ENCODE measurements at regions not wholly inside any gene's neighbourhood (a gene's known extent, or its start where the extent isn't known, plus 50 kb on each side); places are given as distances from the start of the nearest gene placed in this dataset.
"Not testable (repeated sequence)": the region's sequence is repeated elsewhere in the genome, so short reads cannot be mapped to it uniquely, and the experiment has no call there.

GRCh38 chr5:39628348-39628747 lies 203.6 kb upstream of the DAB2 start:
- Histone ChIP-seq H3K4me3 (ENCODE audit: low read depth in 1 of 2, low read length in 2 of 2) (no peak overlapping the region), H3K27ac (ENCODE audit: low read depth in 2 of 2, low read length in 1 of 2) (no peak overlapping the region), H3K4me1 (ENCODE audit: control insufficient read depth in 2 of 2, insufficient read depth in 2 of 2, low read length in 1 of 2) (no peaks in the 10 kb centered on the region), H3K9me3 (ENCODE audit: control insufficient read depth in 2 of 2, insufficient read depth in 1 of 2, low read depth in 1 of 2, low read length in 1 of 2) (no peaks in the 10 kb centered on the region), H3K36me3 (ENCODE audit: control insufficient read depth in 2 of 2, insufficient read depth in 2 of 2, low read length in 1 of 2) (no peaks in the 10 kb centered on the region), H3K27me3 (ENCODE audit: control insufficient read depth in 1 of 2, insufficient read depth in 2 of 2, low read length in 2 of 2) (no peaks in the 10 kb centered on the region)
- WGBS, 2 donors: 85 to 94% methylated on average over 2 of the region's 2 CpGs

- Histone ChIP-seq H3K4me1 (ENCODE audit: control insufficient read depth in 2 of 2, insufficient read depth in 2 of 2, low read length in 1 of 2) (no peaks in the 10 kb centered on the region), H3K9me3 (ENCODE audit: control insufficient read depth in 2 of 2, insufficient read depth in 1 of 2, low read depth in 1 of 2, low read length in 1 of 2) (no peaks in the 10 kb centered on the region), H3K27ac (ENCODE audit: low read depth in 2 of 2, low read length in 1 of 2) (no peak overlapping the region), H3K4me3 (ENCODE audit: low read depth in 1 of 2, low read length in 2 of 2) (no peak overlapping the region), H3K27me3 (ENCODE audit: control insufficient read depth in 1 of 2, insufficient read depth in 2 of 2, low read length in 2 of 2) (no peaks in the 10 kb centered on the region), H3K36me3 (ENCODE audit: control insufficient read depth in 2 of 2, insufficient read depth in 2 of 2, low read length in 1 of 2) (no peaks in the 10 kb centered on the region)
- WGBS, 2 donors: 37 to 41% methylated on average over 2 of the region's 2 CpGs
Measured at GRCh38 chr5:39624890-39625289, 200.1 kb upstream of the DAB2 start.

DNA sequence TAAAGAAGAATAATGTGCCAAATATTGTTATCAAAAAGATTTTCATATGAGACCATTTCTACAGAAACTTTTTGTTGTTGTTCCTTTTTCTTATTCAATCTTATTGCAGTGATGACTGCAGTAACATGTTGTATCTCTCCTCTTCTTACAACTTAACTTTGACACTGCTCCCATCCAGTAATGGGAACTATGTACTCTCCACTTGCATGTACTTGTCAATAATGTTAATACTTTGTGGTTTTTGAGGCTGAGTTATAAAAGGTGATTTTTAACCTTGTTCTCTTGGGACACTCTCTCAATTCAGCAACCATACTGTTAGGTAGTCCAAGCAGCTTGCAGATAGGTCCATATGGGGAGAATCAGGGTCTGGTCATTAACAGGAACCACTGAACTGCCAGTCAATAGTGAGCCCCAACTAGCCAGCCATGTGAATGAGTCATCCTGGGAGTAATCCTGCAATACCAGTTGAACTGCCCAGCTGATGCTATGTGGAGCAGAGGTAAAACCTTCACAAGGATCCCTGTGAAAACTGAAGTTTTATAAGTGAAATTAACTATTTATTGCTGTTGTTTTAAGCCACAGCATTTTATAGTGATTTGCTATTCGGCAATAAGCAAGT lies 199.6 kb upstream of the DAB2 start:
- no peaks in the 10 kb centered on the region for H3K9me3 ChIP-seq (ENCODE audit: control insufficient read depth in 2 of 2, insufficient read depth in 1 of 2, low read depth in 1 of 2, low read length in 1 of 2)
- no peak overlapping the region for H3K4me3 ChIP-seq (ENCODE audit: low read depth in 1 of 2, low read length in 2 of 2)
- WGBS, 2 donors: 57 to 61% methylated on average over 1 of the region's 1 CpG
- H3K36me3 ChIP-seq (ENCODE audit: control insufficient read depth in 2 of 2, insufficient read depth in 2 of 2, low read length in 1 of 2): no peaks in the 10 kb centered on the region
- no peaks in the 10 kb centered on the region for H3K27me3 ChIP-seq (ENCODE audit: control insufficient read depth in 1 of 2, insufficient read depth in 2 of 2, low read length in 2 of 2)
- H3K4me1 ChIP-seq (ENCODE audit: control insufficient read depth in 2 of 2, insufficient read depth in 2 of 2, low read length in 1 of 2): no peaks in the 10 kb centered on the region
- H3K27ac ChIP-seq (ENCODE audit: low read depth in 2 of 2, low read length in 1 of 2): peak overlapping the region in 1 of 2 donors; percentile 12

- H3K9me3 ChIP-seq (ENCODE audit: control insufficient read depth in 2 of 2, insufficient read depth in 1 of 2, low read depth in 1 of 2, low read length in 1 of 2): no peaks in the 10 kb centered on the region
- H3K36me3 ChIP-seq (ENCODE audit: control insufficient read depth in 2 of 2, insufficient read depth in 2 of 2, low read length in 1 of 2): no peaks in the 10 kb centered on the region
- no peak overlapping the region for H3K27ac ChIP-seq (ENCODE audit: low read depth in 2 of 2, low read length in 1 of 2)
- no peak overlapping the region for H3K4me3 ChIP-seq (ENCODE audit: low read depth in 1 of 2, low read length in 2 of 2)
- no peaks in the 10 kb centered on the region for H3K4me1 ChIP-seq (ENCODE audit: control insufficient read depth in 2 of 2, insufficient read depth in 2 of 2, low read length in 1 of 2)
- H3K27me3 ChIP-seq (ENCODE audit: control insufficient read depth in 1 of 2, insufficient read depth in 2 of 2, low read length in 2 of 2): no peaks in the 10 kb centered on the region
- WGBS, 2 donors: 85 to 86% methylated on average over 5 of the region's 5 CpGs
Measured at GRCh38 chr5:39623291-39623865, 198.6 kb upstream of the DAB2 start.

DNA sequence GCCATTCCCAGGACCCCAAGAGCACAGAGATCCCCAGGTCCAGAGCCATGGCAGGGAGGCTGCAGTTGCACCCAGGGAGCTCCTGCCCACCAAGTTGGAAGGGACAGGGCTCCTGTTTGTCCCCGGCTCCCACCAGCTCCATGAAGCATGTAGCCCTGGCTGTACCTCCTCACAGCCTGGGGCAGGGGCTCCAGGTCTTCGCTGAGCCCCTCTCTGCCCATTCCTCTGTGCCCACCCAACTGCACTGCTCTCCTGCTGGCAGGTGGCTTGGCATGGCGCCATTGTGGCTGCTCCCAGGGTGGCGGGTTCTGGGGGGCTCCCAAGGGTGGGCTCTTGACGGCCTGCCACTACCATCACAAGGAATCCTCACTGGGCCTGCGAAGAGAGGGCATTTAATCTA lies 197.5 kb upstream of the DAB2 start:
- no peaks in the 10 kb centered on the region for H3K36me3 ChIP-seq (ENCODE audit: control insufficient read depth in 2 of 2, insufficient read depth in 2 of 2, low read length in 1 of 2)
- H3K4me1 ChIP-seq (ENCODE audit: control insufficient read depth in 2 of 2, insufficient read depth in 2 of 2, low read length in 1 of 2): no peaks in the 10 kb centered on the region
- H3K27me3 ChIP-seq (ENCODE audit: control insufficient read depth in 1 of 2, insufficient read depth in 2 of 2, low read length in 2 of 2): no peaks in the 10 kb centered on the region
- H3K27ac ChIP-seq (ENCODE audit: low read depth in 2 of 2, low read length in 1 of 2): no peak overlapping the region
- no peak overlapping the region for H3K4me3 ChIP-seq (ENCODE audit: low read depth in 1 of 2, low read length in 2 of 2)
- WGBS, 2 donors: 88 to 93% methylated on average over 6 of the region's 6 CpGs
- H3K9me3 ChIP-seq (ENCODE audit: control insufficient read depth in 2 of 2, insufficient read depth in 1 of 2, low read depth in 1 of 2, low read length in 1 of 2): no peaks in the 10 kb centered on the region

GRCh38 chr5:39619168-39619818 lies 194.5 kb upstream of the DAB2 start:
- no peaks in the 10 kb centered on the region for H3K36me3 ChIP-seq (ENCODE audit: control insufficient read depth in 2 of 2, insufficient read depth in 2 of 2, low read length in 1 of 2)
- no peak overlapping the region for H3K27ac ChIP-seq (ENCODE audit: low read depth in 2 of 2, low read length in 1 of 2)
- H3K27me3 ChIP-seq (ENCODE audit: control insufficient read depth in 1 of 2, insufficient read depth in 2 of 2, low read length in 2 of 2): no peaks in the 10 kb centered on the region
- no peak overlapping the region for H3K4me3 ChIP-seq (ENCODE audit: low read depth in 1 of 2, low read length in 2 of 2)
- no peaks in the 10 kb centered on the region for H3K9me3 ChIP-seq (ENCODE audit: control insufficient read depth in 2 of 2, insufficient read depth in 1 of 2, low read depth in 1 of 2, low read length in 1 of 2)
- H3K4me1 ChIP-seq (ENCODE audit: control insufficient read depth in 2 of 2, insufficient read depth in 2 of 2, low read length in 1 of 2): no peaks in the 10 kb centered on the region
- WGBS, 2 donors: 54 to 55% methylated on average over 4 of the region's 4 CpGs

DNA sequence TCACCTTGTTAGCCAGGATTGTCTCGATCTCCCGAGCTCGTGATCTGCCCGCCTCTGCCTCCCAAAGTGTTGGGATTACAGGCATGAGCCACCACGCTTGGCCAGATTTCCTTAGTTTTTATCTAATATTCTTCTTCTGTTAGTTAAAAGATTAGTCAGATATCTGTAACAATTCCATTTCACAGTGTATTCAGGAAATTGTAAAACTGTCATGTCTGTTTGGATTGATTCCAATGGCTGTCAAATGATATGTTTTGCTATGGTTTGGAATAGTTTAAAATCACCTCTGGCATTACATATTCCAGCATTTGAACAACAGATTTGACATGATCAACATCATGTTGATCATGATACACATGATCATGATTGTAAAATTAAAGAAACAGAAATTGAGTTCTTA lies 193.6 kb upstream of the DAB2 start:
- 87 to 93% methylated on average over 5 of the region's 5 CpGs for WGBS, 2 donors
- H3K27ac ChIP-seq (ENCODE audit: low read depth in 2 of 2, low read length in 1 of 2): no peak overlapping the region
- H3K4me1 ChIP-seq (ENCODE audit: control insufficient read depth in 2 of 2, insufficient read depth in 2 of 2, low read length in 1 of 2): no peaks in the 10 kb centered on the region
- no peaks in the 10 kb centered on the region for H3K27me3 ChIP-seq (ENCODE audit: control insufficient read depth in 1 of 2, insufficient read depth in 2 of 2, low read length in 2 of 2)
- no peaks in the 10 kb centered on the region for H3K36me3 ChIP-seq (ENCODE audit: control insufficient read depth in 2 of 2, insufficient read depth in 2 of 2, low read length in 1 of 2)
- H3K9me3 ChIP-seq (ENCODE audit: control insufficient read depth in 2 of 2, insufficient read depth in 1 of 2, low read depth in 1 of 2, low read length in 1 of 2): no peaks in the 10 kb centered on the region
- no peak overlapping the region for H3K4me3 ChIP-seq (ENCODE audit: low read depth in 1 of 2, low read length in 2 of 2)

- WGBS, 2 donors: 25 to 32% methylated on average over 1 of the region's 1 CpG
- no peak overlapping the region for H3K4me3 ChIP-seq (ENCODE audit: low read depth in 1 of 2, low read length in 2 of 2)
- no peaks in the 10 kb centered on the region for H3K36me3 ChIP-seq (ENCODE audit: control insufficient read depth in 2 of 2, insufficient read depth in 2 of 2, low read length in 1 of 2)
- no peaks in the 10 kb centered on the region for H3K9me3 ChIP-seq (ENCODE audit: control insufficient read depth in 2 of 2, insufficient read depth in 1 of 2, low read depth in 1 of 2, low read length in 1 of 2)
- H3K4me1 ChIP-seq (ENCODE audit: control insufficient read depth in 2 of 2, insufficient read depth in 2 of 2, low read length in 1 of 2): no peaks in the 10 kb centered on the region
- no peak overlapping the region for H3K27ac ChIP-seq (ENCODE audit: low read depth in 2 of 2, low read length in 1 of 2)
- no peaks in the 10 kb centered on the region for H3K27me3 ChIP-seq (ENCODE audit: control insufficient read depth in 1 of 2, insufficient read depth in 2 of 2, low read length in 2 of 2)
Measured at GRCh38 chr5:39616131-39616530, 191.4 kb upstream of the DAB2 start.

GRCh38 chr5:39611076-39611475 lies 186.3 kb upstream of the DAB2 start:
- H3K36me3 ChIP-seq (ENCODE audit: control insufficient read depth in 2 of 2, insufficient read depth in 2 of 2, low read length in 1 of 2); H3K4me3 ChIP-seq (ENCODE audit: low read depth in 1 of 2, low read length in 2 of 2); H3K4me1 ChIP-seq (ENCODE audit: control insufficient read depth in 2 of 2, insufficient read depth in 2 of 2, low read length in 1 of 2); H3K27ac ChIP-seq (ENCODE audit: low read depth in 2 of 2, low read length in 1 of 2); H3K9me3 ChIP-seq (ENCODE audit: control insufficient read depth in 2 of 2, insufficient read depth in 1 of 2, low read depth in 1 of 2, low read length in 1 of 2); H3K27me3 ChIP-seq (ENCODE audit: control insufficient read depth in 1 of 2, insufficient read depth in 2 of 2, low read length in 2 of 2): not testable (repeated sequence)
- WGBS, 2 donors: 89 to 97% methylated on average over 11 of the region's 11 CpGs

DNA sequence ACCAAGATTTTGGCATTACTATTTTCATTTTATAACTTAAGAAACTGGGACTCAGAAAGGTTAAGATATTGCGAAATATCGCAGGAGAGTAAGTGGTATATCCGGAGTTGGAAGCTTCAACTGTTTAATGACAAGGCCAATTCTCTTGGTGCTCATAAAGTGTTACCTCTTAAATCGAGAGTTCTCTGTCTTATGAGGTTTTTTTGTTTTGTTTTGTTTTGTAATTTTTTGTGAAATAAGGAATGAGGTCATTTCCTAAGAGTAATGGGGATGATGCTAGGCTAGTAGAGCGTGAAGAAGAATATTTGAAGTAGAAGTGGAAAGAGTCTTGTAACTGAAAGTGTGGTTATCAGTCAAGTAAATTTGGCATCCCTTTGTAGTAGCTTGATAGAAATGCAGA lies 183.2 kb upstream of the DAB2 start:
- WGBS, 2 donors: 73 to 85% methylated on average over 5 of the region's 5 CpGs
- H3K9me3 ChIP-seq (ENCODE audit: control insufficient read depth in 2 of 2, insufficient read depth in 1 of 2, low read depth in 1 of 2, low read length in 1 of 2): no peaks in the 10 kb centered on the region
- no peak overlapping the region for H3K27ac ChIP-seq (ENCODE audit: low read depth in 2 of 2, low read length in 1 of 2)
- no peaks in the 10 kb centered on the region for H3K4me1 ChIP-seq (ENCODE audit: control insufficient read depth in 2 of 2, insufficient read depth in 2 of 2, low read length in 1 of 2)
- no peaks in the 10 kb centered on the region for H3K36me3 ChIP-seq (ENCODE audit: control insufficient read depth in 2 of 2, insufficient read depth in 2 of 2, low read length in 1 of 2)
- H3K27me3 ChIP-seq (ENCODE audit: control insufficient read depth in 1 of 2, insufficient read depth in 2 of 2, low read length in 2 of 2): no peaks in the 10 kb centered on the region
- H3K4me3 ChIP-seq (ENCODE audit: low read depth in 1 of 2, low read length in 2 of 2): no peak overlapping the region

All from esophagus (tissue), 2 donors.